ENCODE measurements at regions not wholly inside any gene's neighbourhood (a gene's known extent, or its start where the extent isn't known, plus 50 kb on each side); places are given as distances from the start of the nearest gene placed in this dataset.

DNA sequence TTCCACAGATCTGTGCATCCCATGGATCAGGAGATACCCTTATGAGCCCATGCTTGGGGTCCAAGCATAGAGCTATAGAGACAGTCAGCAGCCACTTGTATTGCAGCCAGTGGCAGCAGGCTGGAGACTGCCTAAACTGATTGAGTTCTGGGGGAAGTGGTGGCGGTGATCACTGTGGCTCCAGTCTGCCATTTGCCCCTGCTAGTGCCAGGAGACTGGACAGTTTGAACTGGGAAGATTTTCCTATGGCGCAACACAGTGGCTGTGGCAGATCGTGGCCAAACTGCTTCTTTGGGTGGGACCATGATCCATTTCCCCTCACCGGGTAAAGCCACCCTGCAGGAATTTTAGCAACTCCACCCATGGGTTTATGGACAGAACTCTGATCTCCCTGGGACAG is 679.7 kb upstream of the SEMA3D start:
- H3K9me2 ChIP-seq (ENCODE audit: low read depth, low read length): no peaks in the 10 kb centered on the region
- H3K79me2 ChIP-seq (ENCODE audit: insufficient read depth, low read length): no peaks in the 10 kb centered on the region
- TF ChIP-seq CTCF (IDR thresholded peaks at IDR 0.05; ENCODE audit: low read length): no peak
- TF ChIP-seq EZH2 (IDR thresholded peaks at IDR 0.05; ENCODE audit: borderline replicate concordance, low read length): no peak

GRCh38 chr7:85851571-85852193 is 664.8 kb upstream of the SEMA3D start:
- peak; percentile 47 for TF ChIP-seq CTCF (IDR thresholded peaks at IDR 0.05; ENCODE audit: low read length)
- no peak for TF ChIP-seq EZH2 (IDR thresholded peaks at IDR 0.05; ENCODE audit: borderline replicate concordance, low read length)
- Histone ChIP-seq H3K4me1 (ENCODE audit: insufficient read depth, low read length, severe bottlenecking) (no peaks in the 10 kb centered on the region), H3K27ac (ENCODE audit: low read depth, low read length, poor library complexity, severe bottlenecking) (no peak overlapping the region), H3K36me3 (ENCODE audit: insufficient read depth, low read length) (no peaks in the 10 kb centered on the region), H3K9me3 (ENCODE audit: low read length) (no peaks in the 10 kb centered on the region), H3K9me2 (ENCODE audit: low read depth, low read length) (no peaks in the 10 kb centered on the region), H3K4me3 (ENCODE audit: low read depth, low read length, poor library complexity, severe bottlenecking) (no peak overlapping the region), H3F3A (ENCODE audit: insufficient read depth, low read length) (no peaks in the 10 kb centered on the region), H3K4me2 (ENCODE audit: low read length) (no peak overlapping the region), H4K20me1 (ENCODE audit: insufficient read depth, low read length) (no peaks in the 10 kb centered on the region), H3K27me3 (ENCODE audit: insufficient read depth, low read length) (no peaks in the 10 kb centered on the region), H2AFZ (ENCODE audit: low read length) (no peak overlapping the region), H3K79me2 (ENCODE audit: insufficient read depth, low read length) (no peaks in the 10 kb centered on the region), H3K9ac (ENCODE audit: low read length) (no peak overlapping the region)

More for the DNA sequence above, 679.7 kb upstream of the SEMA3D start:
- H3K4me2 ChIP-seq (ENCODE audit: low read length): no peak overlapping the region
- H4K20me1 ChIP-seq (ENCODE audit: insufficient read depth, low read length): no peaks in the 10 kb centered on the region
- no peaks in the 10 kb centered on the region for H3K4me1 ChIP-seq (ENCODE audit: insufficient read depth, low read length, severe bottlenecking)
- no peaks in the 10 kb centered on the region for H3K27me3 ChIP-seq (ENCODE audit: insufficient read depth, low read length)
- no peak overlapping the region for H3K27ac ChIP-seq (ENCODE audit: low read depth, low read length, poor library complexity, severe bottlenecking)
- peaks cover 3% of the 10 kb centered on the region; the same call in 1 of the 2 replicates for H3K9me3 ChIP-seq (ENCODE audit: low read length)
- no peak overlapping the region for H3K4me3 ChIP-seq (ENCODE audit: low read depth, low read length, poor library complexity, severe bottlenecking)
- H3K36me3 ChIP-seq (ENCODE audit: insufficient read depth, low read length): no peaks in the 10 kb centered on the region
- H2AFZ ChIP-seq (ENCODE audit: low read length): no peak overlapping the region
- no peak overlapping the region for H3K9ac ChIP-seq (ENCODE audit: low read length)
- H3F3A ChIP-seq (ENCODE audit: insufficient read depth, low read length): no peaks in the 10 kb centered on the region

GRCh38 chr7:85850381-85850780 is 663.5 kb upstream of the SEMA3D start:
- no peaks in the 10 kb centered on the region; the same call in 1 of the 2 replicates for H3F3A ChIP-seq (ENCODE audit: insufficient read depth, low read length)
- H3K4me1 ChIP-seq (ENCODE audit: insufficient read depth, low read length, severe bottlenecking): no peaks in the 10 kb centered on the region
- no peaks in the 10 kb centered on the region for H3K27me3 ChIP-seq (ENCODE audit: insufficient read depth, low read length)
- no peaks in the 10 kb centered on the region for H3K9me3 ChIP-seq (ENCODE audit: low read length)
- H3K27ac ChIP-seq (ENCODE audit: low read depth, low read length, poor library complexity, severe bottlenecking): no peak overlapping the region
- H3K4me3 ChIP-seq (ENCODE audit: low read depth, low read length, poor library complexity, severe bottlenecking): no peak overlapping the region
- no peaks in the 10 kb centered on the region for H3K79me2 ChIP-seq (ENCODE audit: insufficient read depth, low read length)
- no peak overlapping the region for H2AFZ ChIP-seq (ENCODE audit: low read length)
- TF ChIP-seq CTCF (IDR thresholded peaks at IDR 0.05; ENCODE audit: low read length): no peak
- no peak for TF ChIP-seq EZH2 (IDR thresholded peaks at IDR 0.05; ENCODE audit: borderline replicate concordance, low read length)
- no peaks in the 10 kb centered on the region for H4K20me1 ChIP-seq (ENCODE audit: insufficient read depth, low read length)
- no peaks in the 10 kb centered on the region for H3K36me3 ChIP-seq (ENCODE audit: insufficient read depth, low read length)
- H3K9ac ChIP-seq (ENCODE audit: low read length): no peak overlapping the region
- H3K9me2 ChIP-seq (ENCODE audit: low read depth, low read length): no peaks in the 10 kb centered on the region; the same call in 1 of the 2 replicates
- H3K4me2 ChIP-seq (ENCODE audit: low read length): no peak overlapping the region

Data from OCI-LY1 (cell line).